ENCODE measurements at regions not wholly inside any gene's neighbourhood (a gene's known extent, or its start where the extent isn't known, plus 50 kb on each side); places are given as distances from the start of the nearest gene placed in this dataset.
"Not testable (repeated sequence)": the region's sequence is repeated elsewhere in the genome, so short reads cannot be mapped to it uniquely, and the experiment has no call there.

DNA sequence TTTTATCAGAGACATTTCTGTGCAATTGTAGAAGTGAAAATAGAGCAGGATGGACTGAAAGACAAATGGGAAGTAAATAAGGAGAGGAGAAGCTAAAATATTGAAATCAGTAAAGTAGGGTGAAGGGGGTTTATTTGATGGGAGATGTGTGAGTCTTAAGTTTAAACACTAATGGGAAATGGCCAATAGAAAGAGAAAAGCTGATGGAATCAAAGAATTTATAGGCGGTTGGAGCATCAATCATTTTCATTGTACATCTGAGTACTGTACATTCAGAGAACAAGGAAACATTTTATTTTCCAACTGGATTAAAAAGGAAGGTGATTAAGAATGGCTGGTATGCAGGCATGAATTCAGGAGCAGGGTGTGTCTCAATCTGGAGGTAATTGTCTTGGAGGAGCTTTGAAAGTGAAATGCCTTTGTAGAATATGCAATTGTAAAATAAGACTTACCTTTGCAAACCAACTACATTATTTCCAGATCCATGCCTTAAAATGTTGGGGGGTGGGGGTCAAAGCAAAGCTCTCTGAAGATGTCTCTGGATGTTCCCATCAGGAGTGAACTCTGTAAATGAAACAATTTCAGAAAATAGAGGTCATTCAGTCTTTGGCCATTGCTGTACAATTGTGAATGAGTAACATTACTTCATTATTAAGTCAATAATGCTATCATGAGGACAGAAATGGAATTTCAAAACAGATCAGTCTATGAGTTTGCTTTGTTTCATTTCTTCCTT is 227.4 kb downstream of the SPATA31A1 start:
- not testable (repeated sequence) for H3K4me3 ChIP-seq (ENCODE audit: low read depth, low read length); H3K27me3 ChIP-seq (ENCODE audit: control insufficient read depth, insufficient read depth, low read length); H3K36me3 ChIP-seq (ENCODE audit: control insufficient read depth, insufficient read depth, low read length); DNase-seq (ENCODE audit: low read depth)

DNA sequence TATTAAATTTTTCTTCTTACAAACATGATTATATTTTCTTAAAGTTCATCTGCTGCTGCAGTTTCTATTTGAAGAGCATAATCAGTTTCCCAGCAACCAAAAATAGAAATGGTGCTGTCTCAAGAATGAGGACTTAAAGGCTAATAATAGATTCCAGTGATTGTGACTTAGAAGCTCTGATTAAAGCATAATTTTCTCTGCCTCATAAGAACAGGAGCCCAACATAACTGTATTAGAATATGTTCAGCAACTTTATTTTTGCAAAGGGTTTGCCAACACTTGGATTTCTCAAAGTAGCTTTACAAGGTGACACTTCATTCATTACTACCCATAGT is 227.9 kb downstream of the SPATA31A1 start:
- DNase-seq (ENCODE audit: low read depth); H3K4me3 ChIP-seq (ENCODE audit: low read depth, low read length); H3K36me3 ChIP-seq (ENCODE audit: control insufficient read depth, insufficient read depth, low read length); H3K27me3 ChIP-seq (ENCODE audit: control insufficient read depth, insufficient read depth, low read length): not testable (repeated sequence)

DNA sequence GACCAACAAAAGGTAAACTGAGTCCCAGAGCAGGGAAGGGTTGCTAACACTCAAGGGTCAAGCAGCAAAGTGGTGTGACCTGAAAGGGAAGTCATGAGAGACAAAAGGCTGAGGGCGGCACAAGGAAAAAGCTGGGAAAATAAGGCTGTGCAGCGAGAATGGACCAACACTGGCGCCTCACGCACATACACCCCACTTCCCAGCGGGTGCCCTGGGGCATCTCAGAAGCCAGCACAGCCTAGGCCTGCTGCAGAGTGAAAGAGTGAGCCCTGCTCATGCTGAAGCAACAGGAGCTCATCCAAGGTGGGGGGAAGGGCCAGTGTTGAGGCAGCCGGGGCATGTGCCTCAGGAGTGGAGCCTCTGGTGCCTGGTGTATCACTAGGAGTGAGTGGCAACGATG is 229.8 kb downstream of the SPATA31A1 start:
- not testable (repeated sequence) for H3K27me3 ChIP-seq (ENCODE audit: control insufficient read depth, insufficient read depth, low read length); DNase-seq (ENCODE audit: low read depth); H3K36me3 ChIP-seq (ENCODE audit: control insufficient read depth, insufficient read depth, low read length); H3K4me3 ChIP-seq (ENCODE audit: low read depth, low read length)

DNA sequence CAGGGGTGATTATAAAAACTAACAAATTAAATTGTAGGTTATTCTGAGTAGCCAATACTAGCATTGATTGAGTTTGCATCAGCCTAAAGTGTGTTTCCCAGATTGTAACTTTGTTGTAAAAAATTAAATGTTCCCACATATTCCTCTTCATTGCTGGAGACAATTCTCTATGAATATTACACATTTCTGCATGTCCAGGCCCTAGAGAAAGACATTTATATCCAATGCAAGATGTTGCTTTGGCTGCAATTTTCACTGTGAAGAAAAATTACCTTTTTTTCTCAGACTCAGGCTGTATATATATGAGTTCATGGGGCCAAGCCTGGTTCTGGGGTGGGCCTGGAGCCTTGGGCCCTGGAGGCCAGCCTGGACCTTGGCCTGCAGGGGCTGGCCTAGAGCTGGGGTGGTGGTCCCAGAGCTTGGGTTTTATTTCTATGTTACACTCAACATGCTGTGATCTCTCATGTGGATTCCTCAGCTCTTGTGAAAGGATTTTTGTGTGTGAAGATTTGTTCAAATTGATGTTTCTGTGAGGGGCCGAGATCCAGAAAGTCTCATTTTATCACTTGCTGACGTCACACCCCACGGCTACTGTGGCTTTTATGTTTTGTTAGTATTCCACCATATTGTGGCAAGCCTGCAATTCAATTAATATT is 232.5 kb downstream of the SPATA31A1 start:
- no peak for DNase-seq (ENCODE audit: low read depth)
- TF ChIP-seq, protein P1, sequence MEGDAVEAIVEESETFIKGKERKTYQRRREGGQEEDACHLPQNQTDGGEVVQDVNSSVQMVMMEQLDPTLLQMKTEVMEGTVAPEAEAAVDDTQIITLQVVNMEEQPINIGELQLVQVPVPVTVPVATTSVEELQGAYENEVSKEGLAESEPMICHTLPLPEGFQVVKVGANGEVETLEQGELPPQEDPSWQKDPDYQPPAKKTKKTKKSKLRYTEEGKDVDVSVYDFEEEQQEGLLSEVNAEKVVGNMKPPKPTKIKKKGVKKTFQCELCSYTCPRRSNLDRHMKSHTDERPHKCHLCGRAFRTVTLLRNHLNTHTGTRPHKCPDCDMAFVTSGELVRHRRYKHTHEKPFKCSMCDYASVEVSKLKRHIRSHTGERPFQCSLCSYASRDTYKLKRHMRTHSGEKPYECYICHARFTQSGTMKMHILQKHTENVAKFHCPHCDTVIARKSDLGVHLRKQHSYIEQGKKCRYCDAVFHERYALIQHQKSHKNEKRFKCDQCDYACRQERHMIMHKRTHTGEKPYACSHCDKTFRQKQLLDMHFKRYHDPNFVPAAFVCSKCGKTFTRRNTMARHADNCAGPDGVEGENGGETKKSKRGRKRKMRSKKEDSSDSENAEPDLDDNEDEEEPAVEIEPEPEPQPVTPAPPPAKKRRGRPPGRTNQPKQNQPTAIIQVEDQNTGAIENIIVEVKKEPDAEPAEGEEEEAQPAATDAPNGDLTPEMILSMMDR (IDR thresholded peaks at IDR 0.05; ENCODE audit: insufficient read depth, low read length, poor library complexity, severe bottlenecking) = no peak
- Histone ChIP-seq H3K27me3 (ENCODE audit: control insufficient read depth, insufficient read depth, low read length) (no peaks in the 10 kb centered on the region), H3K4me3 (ENCODE audit: low read depth, low read length) (no peak overlapping the region), H3K36me3 (ENCODE audit: control insufficient read depth, insufficient read depth, low read length) (no peaks in the 10 kb centered on the region)

DNA sequence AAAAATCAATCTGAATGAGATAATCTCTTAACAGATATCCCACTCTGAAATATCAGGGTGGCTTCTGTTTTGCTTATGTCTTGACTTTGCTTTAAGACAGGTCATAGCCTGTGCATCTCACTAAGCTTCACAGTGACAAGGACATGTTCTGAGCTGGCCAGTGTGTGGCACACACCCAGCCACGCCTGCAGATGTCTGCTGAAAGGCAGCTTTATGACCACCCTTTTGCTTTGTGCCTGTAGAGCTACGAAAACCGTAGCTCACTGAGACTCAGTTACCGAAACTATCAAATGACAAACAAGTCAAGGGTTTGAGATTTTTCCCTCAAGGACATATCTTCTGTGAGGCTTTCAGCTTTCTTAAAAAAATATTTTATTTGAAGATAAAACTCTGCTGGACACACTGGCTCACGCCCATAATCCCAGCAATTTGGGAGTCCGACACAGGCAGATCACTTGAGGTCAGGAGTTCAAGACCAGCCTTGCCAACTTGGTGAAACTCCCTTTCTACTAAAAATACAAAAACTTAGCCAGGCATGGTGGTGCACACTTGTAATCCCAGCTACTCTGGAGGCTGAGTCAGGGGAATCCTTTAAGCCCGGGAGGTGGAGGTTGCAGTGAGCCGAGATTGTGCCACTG is 233.2 kb downstream of the SPATA31A1 start:
- H3K36me3 ChIP-seq (ENCODE audit: control insufficient read depth, insufficient read depth, low read length) = no peaks in the 10 kb centered on the region
- TF ChIP-seq, protein P1 (IDR thresholded peaks at IDR 0.05; ENCODE audit: insufficient read depth, low read length, poor library complexity, severe bottlenecking) = no peak
- H3K27me3 ChIP-seq (ENCODE audit: control insufficient read depth, insufficient read depth, low read length) = no peaks in the 10 kb centered on the region
- no peak overlapping the region for H3K4me3 ChIP-seq (ENCODE audit: low read depth, low read length)
- DNase-seq (ENCODE audit: low read depth) = no peak

DNA sequence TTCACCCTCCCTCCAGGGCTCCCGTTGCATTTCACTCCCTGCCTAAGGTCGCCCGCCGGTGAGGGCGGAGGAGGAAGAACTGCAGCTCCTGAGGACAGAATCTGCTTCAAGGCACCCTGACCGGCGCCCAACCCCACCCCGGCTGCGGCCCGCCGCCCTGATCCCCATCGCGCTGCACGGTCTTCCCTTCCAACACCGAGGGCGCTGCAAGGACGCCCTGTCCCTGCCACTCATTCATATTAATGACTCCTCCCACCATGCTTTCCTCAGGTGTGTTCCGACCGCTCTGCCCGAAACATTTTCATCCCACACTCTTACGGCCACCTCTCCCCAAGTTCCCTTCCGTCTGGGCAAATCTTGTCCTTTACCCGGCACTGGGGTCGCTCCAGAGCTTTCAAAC is 248.6 kb downstream of the SPATA31A1 start:
- not testable (repeated sequence) for H3K27me3 ChIP-seq (ENCODE audit: control insufficient read depth, insufficient read depth, low read length); H3K36me3 ChIP-seq (ENCODE audit: control insufficient read depth, insufficient read depth, low read length); H3K4me3 ChIP-seq (ENCODE audit: low read depth, low read length); DNase-seq (ENCODE audit: low read depth)

DNA sequence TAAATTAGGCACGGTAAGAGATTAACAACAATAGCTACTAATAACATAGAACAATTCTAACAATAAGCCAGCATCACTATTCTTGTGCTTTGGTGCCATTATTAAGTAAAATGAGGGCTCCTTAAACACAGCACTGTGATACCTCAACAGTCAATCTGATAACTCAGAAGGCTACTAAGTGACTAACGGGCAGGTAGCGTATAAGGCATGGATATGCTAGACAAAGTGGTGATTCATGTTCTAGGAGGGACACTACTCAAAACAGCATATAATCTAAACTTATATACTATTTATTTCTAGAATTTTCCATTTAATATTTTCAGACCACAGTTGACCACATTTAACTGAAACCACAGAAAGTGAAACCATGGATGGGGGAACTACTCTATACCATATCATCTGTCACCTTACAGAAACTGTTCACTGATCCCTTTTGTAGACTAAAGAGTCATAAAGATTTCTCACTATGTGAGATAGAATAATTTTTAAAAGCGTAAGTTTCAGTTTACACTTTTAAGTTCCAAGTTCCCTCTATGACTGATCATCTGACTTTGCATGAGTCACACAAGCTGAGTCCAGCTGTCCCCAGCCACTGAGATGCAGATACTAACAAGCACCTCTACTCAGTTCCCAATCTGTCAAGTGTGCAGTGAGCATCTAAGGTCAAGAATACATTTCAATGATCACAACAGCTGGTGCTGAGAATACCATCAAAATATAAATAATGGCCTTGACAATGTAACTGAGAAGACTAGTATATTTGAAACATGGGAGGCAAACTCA is 256.2 kb downstream of the SPATA31A1 start:
- DNase-seq (ENCODE audit: low read depth); H3K27me3 ChIP-seq (ENCODE audit: control insufficient read depth, insufficient read depth, low read length); H3K4me3 ChIP-seq (ENCODE audit: low read depth, low read length); H3K36me3 ChIP-seq (ENCODE audit: control insufficient read depth, insufficient read depth, low read length): not testable (repeated sequence)

DNA sequence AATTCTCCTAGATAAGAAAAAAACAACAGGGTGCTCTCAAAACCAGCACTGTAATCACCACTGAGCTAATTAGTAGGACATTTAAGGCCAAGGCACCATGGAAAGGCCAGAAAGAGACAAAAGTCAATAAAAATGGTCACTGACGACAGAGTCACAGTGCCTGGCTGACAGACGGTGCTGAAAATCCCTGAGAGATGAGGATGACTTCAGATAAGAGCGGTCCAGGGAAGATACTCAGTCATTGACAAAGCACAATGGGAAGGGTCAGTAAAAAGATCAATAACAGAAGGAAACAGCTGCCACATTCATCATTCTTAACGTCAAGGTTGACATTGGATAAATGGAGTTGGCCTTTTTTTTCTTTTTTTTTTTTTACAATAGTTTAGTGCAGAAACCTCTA is 261.0 kb downstream of the SPATA31A1 start:
- not testable (repeated sequence) for H3K36me3 ChIP-seq (ENCODE audit: control insufficient read depth, insufficient read depth, low read length); DNase-seq (ENCODE audit: low read depth); H3K4me3 ChIP-seq (ENCODE audit: low read depth, low read length); H3K27me3 ChIP-seq (ENCODE audit: control insufficient read depth, insufficient read depth, low read length)

DNA sequence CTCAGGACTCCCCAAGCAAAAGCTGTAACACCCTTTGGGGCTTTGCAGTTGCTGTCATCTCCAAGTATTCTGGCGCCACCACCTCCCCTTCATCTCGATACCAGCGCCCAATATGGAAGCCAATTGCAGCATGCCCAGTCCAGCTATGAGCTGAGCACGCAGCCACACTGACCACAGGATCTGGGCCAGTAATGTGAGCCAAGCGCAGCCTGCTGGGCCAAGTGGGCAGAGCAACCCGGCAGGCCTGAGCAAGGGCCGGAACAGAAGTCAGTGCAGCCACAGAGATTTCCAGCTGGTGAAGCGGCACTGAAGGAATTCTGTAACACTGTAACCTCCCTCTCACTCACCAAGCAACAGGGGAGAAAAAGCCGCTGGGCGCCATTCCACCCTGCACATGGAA is 268.6 kb downstream of the SPATA31A1 start:
- H3K36me3 ChIP-seq (ENCODE audit: control insufficient read depth, insufficient read depth, low read length); H3K27me3 ChIP-seq (ENCODE audit: control insufficient read depth, insufficient read depth, low read length); H3K4me3 ChIP-seq (ENCODE audit: low read depth, low read length); DNase-seq (ENCODE audit: low read depth): not testable (repeated sequence)

DNA sequence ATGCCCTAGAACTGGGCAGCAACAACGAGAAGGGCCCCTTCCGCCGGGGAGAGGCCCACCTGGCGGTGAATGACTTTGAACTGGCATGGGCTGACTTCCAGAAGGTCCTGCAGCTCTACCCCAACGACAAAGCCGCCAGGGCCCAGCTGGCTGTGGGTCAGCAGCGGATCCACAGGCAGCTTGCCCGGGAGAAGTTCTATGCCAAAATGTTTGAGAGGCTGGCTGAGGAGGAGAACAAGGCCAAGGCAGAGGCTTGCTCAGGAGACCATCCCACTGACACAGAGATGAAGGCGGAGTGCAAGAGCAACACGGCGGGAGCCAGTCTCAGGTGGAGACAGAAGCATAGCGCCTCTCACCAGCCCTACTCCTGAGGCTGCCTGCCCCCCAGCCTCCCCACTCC is 276.6 kb downstream of the SPATA31A1 start:
- DNase-seq (ENCODE audit: low read depth); H3K36me3 ChIP-seq (ENCODE audit: control insufficient read depth, insufficient read depth, low read length); H3K4me3 ChIP-seq (ENCODE audit: low read depth, low read length); H3K27me3 ChIP-seq (ENCODE audit: control insufficient read depth, insufficient read depth, low read length): not testable (repeated sequence)

DNA sequence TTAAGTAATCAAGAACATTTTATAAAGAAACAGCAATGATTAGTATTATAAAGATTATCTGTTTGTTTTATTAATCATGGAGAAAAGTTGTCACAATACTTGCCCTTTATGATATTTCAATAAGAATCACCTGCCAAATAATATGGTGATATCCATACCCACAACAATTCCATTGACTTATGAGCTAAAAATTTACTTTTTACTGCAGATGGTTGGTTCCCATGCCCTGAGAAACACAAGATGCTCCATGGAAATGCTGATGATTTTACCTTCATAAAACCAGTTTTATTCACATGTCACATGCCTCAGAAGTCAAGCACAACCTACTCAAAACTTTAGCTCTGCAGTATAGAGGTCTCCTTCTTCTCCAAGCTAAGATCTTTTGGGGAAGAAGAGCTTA is 293.6 kb downstream of the SPATA31A1 start:
- H3K36me3 ChIP-seq (ENCODE audit: control insufficient read depth, insufficient read depth, low read length); H3K4me3 ChIP-seq (ENCODE audit: low read depth, low read length); H3K27me3 ChIP-seq (ENCODE audit: control insufficient read depth, insufficient read depth, low read length); DNase-seq (ENCODE audit: low read depth): not testable (repeated sequence)

DNA sequence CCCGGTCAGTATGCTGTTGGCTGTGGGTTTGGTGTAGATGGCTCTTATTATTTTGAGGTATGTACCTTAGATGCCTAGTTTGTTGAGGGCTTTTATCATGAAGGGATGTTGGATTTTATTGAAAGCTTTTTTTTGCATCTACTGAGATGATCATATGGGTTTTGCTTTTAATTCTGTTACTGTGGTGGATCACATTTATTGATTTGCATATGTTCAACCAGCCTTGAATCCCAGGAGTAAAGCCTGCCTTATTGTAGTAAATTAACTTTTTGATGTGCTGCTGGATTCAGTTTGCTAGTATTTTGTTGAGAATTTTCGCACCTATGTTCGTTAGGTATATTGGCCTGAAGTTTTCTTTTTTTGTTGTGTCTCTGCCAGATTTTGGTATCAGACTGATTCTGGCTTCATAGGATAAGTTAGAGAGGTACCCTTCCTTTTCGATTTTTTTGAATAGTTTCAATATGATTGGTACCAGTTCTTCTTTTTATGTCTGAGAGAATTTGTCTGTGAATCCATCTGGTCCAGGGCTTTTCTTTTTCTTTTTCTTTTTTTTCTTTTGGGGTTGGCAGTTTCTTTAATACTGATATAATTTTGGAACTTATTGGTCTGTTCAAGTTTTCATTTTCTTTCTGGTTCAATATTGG is 301.6 kb downstream of the SPATA31A1 start:
- H3K36me3 ChIP-seq (ENCODE audit: control insufficient read depth, insufficient read depth, low read length); H3K27me3 ChIP-seq (ENCODE audit: control insufficient read depth, insufficient read depth, low read length); H3K4me3 ChIP-seq (ENCODE audit: low read depth, low read length); DNase-seq (ENCODE audit: low read depth): not testable (repeated sequence)
